ENCODE measurements at regions not wholly inside any gene's neighbourhood (a gene's known extent, or its start where the extent isn't known, plus 50 kb on each side); places are given as distances from the start of the nearest gene placed in this dataset.

GRCh38 chr15:46732060-46732459, 985.2 kb upstream of the SEMA6D start:
- Mint-ChIP-seq H3K27ac (ENCODE audit: unreplicated experiment) (no peak overlapping the region), H3K36me3 (ENCODE audit: low read depth, unreplicated experiment) (no peaks in the 10 kb centered on the region), H3K4me3 (ENCODE audit: unreplicated experiment) (no peak overlapping the region), H3K4me1 (ENCODE audit: unreplicated experiment) (no peaks in the 10 kb centered on the region), H3K9me3 (ENCODE audit: unreplicated experiment) (peaks cover 19% of the 10 kb centered on the region), H3K27me3 (ENCODE audit: unreplicated experiment) (no peaks in the 10 kb centered on the region)
- TF ChIP-seq CTCF (IDR thresholded peaks at IDR 0.05; ENCODE audit: unreplicated experiment): no peak
- DNase-seq (ENCODE audit: low spot score): no peak

DNA sequence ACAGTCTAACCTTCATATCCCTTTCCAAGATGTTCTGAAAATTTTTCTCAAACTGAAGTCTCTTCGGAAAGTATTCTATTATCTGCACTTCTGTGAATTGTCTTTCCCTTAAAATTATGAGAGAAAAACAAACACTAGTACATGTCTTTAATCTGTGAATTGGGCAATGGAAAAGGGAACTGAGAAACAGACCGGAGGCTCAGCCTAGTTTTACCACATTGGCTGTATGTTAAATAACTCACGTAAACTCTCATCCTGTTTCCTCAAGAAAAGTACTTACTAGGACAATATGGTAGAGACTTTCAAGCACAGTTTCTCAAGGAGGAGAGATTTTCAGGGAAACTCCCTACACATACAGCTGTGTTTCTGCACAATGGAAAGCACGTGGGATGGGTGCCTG, 982.2 kb upstream of the SEMA6D start:
- Mint-ChIP-seq H3K4me3 (ENCODE audit: unreplicated experiment) (no peak overlapping the region), H3K27me3 (ENCODE audit: unreplicated experiment) (no peaks in the 10 kb centered on the region), H3K36me3 (ENCODE audit: low read depth, unreplicated experiment) (no peaks in the 10 kb centered on the region), H3K4me1 (ENCODE audit: unreplicated experiment) (no peaks in the 10 kb centered on the region), H3K9me3 (ENCODE audit: unreplicated experiment) (peaks cover 12% of the 10 kb centered on the region), H3K27ac (ENCODE audit: unreplicated experiment) (no peak overlapping the region)
- DNase-seq (ENCODE audit: low spot score): no peak
- no peak for TF ChIP-seq CTCF (IDR thresholded peaks at IDR 0.05; ENCODE audit: unreplicated experiment)

- DNase-seq (ENCODE audit: low spot score): no peak
- Mint-ChIP-seq H3K36me3 (ENCODE audit: low read depth, unreplicated experiment) (peaks cover 3% of the 10 kb centered on the region), H3K27me3 (ENCODE audit: unreplicated experiment) (no peaks in the 10 kb centered on the region), H3K27ac (ENCODE audit: unreplicated experiment) (no peak overlapping the region), H3K9me3 (ENCODE audit: unreplicated experiment) (peaks cover 9% of the 10 kb centered on the region), H3K4me1 (ENCODE audit: unreplicated experiment) (no peaks in the 10 kb centered on the region), H3K4me3 (ENCODE audit: unreplicated experiment) (no peak overlapping the region)
- TF ChIP-seq CTCF (IDR thresholded peaks at IDR 0.05; ENCODE audit: unreplicated experiment): no peak
These were observed 966.0 kb upstream of the SEMA6D start for GRCh38 chr15:46751303-46751702.

GRCh38 chr15:46753946-46754345, 963.4 kb upstream of the SEMA6D start:
- Mint-ChIP-seq H3K27me3 (ENCODE audit: unreplicated experiment) (no peaks in the 10 kb centered on the region), H3K36me3 (ENCODE audit: low read depth, unreplicated experiment) (peaks cover 3% of the 10 kb centered on the region), H3K9me3 (ENCODE audit: unreplicated experiment) (peaks cover 16% of the 10 kb centered on the region), H3K4me1 (ENCODE audit: unreplicated experiment) (no peaks in the 10 kb centered on the region), H3K27ac (ENCODE audit: unreplicated experiment) (no peak overlapping the region), H3K4me3 (ENCODE audit: unreplicated experiment) (no peak overlapping the region)
- no peak for TF ChIP-seq CTCF (IDR thresholded peaks at IDR 0.05; ENCODE audit: unreplicated experiment)
- DNase-seq (ENCODE audit: low spot score): no peak

- TF ChIP-seq CTCF (IDR thresholded peaks at IDR 0.05; ENCODE audit: unreplicated experiment): no peak
- no peaks in the 10 kb centered on the region for H3K4me1 Mint-ChIP-seq (ENCODE audit: unreplicated experiment)
- H3K4me3 Mint-ChIP-seq (ENCODE audit: unreplicated experiment): no peak overlapping the region
- no peak for DNase-seq (ENCODE audit: low spot score)
- peaks cover 6% of the 10 kb centered on the region for H3K9me3 Mint-ChIP-seq (ENCODE audit: unreplicated experiment)
- H3K36me3 Mint-ChIP-seq (ENCODE audit: low read depth, unreplicated experiment): no peaks in the 10 kb centered on the region
- H3K27me3 Mint-ChIP-seq (ENCODE audit: unreplicated experiment): no peaks in the 10 kb centered on the region
- no peak overlapping the region for H3K27ac Mint-ChIP-seq (ENCODE audit: unreplicated experiment)
These were observed 954.2 kb upstream of the SEMA6D start for GRCh38 chr15:46763091-46763490.

All from endothelial cell (in vitro differentiated cells).